ENCODE measurements at regions not wholly inside any gene's neighbourhood (a gene's known extent, or its start where the extent isn't known, plus 50 kb on each side); places are given as distances from the start of the nearest gene placed in this dataset.
"Not testable (repeated sequence)": the region's sequence is repeated elsewhere in the genome, so short reads cannot be mapped to it uniquely, and the experiment has no call there.

DNA sequence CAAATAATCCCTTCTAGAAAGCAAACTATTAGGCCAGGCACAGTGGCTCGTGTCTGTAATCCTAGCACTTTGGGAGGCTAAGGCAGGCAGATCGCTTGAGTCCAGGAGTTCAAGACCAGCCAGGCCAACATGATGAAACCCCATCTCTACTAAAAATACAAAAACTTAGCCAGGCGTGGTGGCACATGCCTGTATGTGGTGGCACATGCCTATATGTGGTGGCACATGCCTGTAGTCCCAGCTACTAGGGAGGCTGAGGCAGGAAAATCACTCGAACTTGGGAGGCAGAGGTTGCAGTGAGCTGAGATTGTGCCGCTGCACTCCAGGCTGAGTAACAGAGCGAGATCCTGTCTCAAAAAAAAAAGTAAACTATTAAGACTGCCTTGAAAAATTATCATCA lies 144.6 kb downstream of the CHD9NB start:
- DNase-seq; ATAC-seq (ENCODE audit: poor library complexity); intact Hi-C loops (cut with DNase I): not testable (repeated sequence)

- ATAC-seq (ENCODE audit: poor library complexity): no peak
- intact Hi-C loops (cut with DNase I): no loop called here
- DNase-seq: no peak
These were observed 146.4 kb downstream of the CHD9NB start for GRCh38 chr16:52906281-52906680.

GRCh38 chr16:52896478-52897164 lies 156.1 kb downstream of the CHD9NB start:
- intact Hi-C loops (cut with DNase I): no loop called here
- ATAC-seq (ENCODE audit: poor library complexity) (no peak), DNase-seq (no peak)

- no peak for ATAC-seq (ENCODE audit: poor library complexity)
- no peak for DNase-seq
- intact Hi-C loops (cut with DNase I): no loop called here
These were observed 178.7 kb downstream of the CHD9NB start for GRCh38 chr16:52874042-52874441.

DNA sequence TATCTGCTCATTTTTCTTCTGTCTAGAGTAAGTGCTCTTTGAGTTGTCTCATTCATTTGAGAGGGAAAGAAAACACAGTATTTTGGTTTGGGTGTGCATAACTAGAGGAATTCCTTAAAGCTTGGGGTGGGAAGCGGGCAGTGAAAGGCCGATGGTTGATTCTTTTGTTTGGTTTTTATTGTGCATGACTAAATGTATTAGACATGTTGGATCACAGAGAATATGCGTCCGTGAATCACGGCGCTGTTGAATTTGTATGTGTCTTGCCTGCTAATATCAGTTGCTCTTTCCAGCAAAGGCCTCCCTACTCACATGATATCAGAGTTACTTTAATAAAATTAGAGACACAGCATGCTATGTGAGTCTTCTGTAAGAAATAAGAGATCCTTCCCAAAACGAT lies 180.0 kb downstream of the CHD9NB start:
- no peak for DNase-seq
- intact Hi-C loops (cut with DNase I): no loop called here
- ATAC-seq (ENCODE audit: poor library complexity): no peak

GRCh38 chr16:52871481-52871880 lies 181.2 kb downstream of the CHD9NB start:
- DNase-seq: no peak
- intact Hi-C loops (cut with DNase I): no loop called here
- ATAC-seq (ENCODE audit: poor library complexity): no peak

- intact Hi-C loops (cut with DNase I): no loop called here
- no peak for ATAC-seq (ENCODE audit: poor library complexity)
These were observed 183.5 kb downstream of the CHD9NB start for GRCh38 chr16:52869243-52869642.

GRCh38 chr16:52863000-52863399 lies 189.7 kb downstream of the CHD9NB start:
- ATAC-seq (ENCODE audit: poor library complexity) (no peak), DNase-seq (no peak)
- intact Hi-C loops (cut with DNase I): no loop called here

More at GRCh38 chr16:52869243-52869642, 183.5 kb downstream of the CHD9NB start:
- no peak for DNase-seq

GRCh38 chr16:52861614-52862022 lies 191.1 kb downstream of the CHD9NB start:
- intact Hi-C loops (cut with DNase I): no loop called here
- ATAC-seq (ENCODE audit: poor library complexity): no peak
- DNase-seq: no peak

- ATAC-seq (ENCODE audit: poor library complexity) (no peak), DNase-seq (no peak)
- intact Hi-C loops (cut with DNase I): no loop called here
These were observed 197.2 kb downstream of the CHD9NB start for GRCh38 chr16:52855463-52855862.

DNA sequence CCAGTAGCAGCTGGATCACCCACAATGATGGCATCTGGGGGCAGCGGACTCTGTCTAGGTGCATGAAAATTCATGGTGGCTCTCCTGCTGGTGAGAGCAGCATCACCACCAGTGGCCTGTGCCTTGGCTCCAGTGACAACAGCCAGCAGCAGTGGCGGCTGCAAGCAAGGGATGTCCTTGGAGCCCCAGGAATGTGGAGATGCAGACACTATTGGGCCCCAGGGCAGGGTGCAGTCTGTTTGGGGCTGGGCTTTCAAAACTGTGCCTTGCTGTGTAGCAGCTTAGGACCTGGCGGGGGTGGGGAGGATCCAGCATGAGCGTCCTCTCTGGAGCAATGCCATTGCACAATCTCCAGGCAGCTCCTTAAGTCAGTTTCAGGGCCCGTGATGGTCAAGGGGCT lies 199.7 kb downstream of the CHD9NB start:
- DNase-seq (no peak), ATAC-seq (ENCODE audit: poor library complexity) (no peak)
- intact Hi-C loops (cut with DNase I): no loop called here

DNA sequence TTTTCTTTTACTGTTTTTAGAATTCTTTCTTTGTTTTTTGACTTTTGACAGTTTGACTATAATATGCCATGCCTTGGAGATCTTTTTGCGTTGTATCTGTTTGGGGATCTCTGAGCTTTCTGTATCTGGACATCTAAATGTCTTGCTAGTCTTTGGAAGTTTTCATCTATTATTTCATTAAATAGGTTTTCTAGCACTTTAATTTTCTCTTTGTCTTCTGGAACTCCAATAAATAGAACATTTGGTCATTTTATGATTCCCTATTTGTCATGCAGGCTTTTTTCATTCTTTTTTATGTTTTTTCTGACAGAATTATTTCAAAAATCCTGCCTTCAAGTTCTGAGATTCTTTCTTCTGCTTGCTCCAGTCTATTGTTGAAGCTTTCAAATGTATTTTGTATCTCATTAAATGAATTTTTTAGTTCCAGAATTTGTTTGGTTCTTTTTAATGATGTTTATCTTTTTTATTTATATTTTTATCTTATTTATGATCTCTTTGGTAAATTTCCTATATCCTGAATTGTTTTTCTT lies 201.4 kb downstream of the CHD9NB start:
- no peak for DNase-seq
- intact Hi-C loops (cut with DNase I): no loop called here
- no peak for ATAC-seq (ENCODE audit: poor library complexity)

- intact Hi-C loops (cut with DNase I): no loop called here
- ATAC-seq (ENCODE audit: poor library complexity) (no peak), DNase-seq (no peak)
These were observed 209.3 kb downstream of the CHD9NB start for GRCh38 chr16:52843381-52843780.

DNA sequence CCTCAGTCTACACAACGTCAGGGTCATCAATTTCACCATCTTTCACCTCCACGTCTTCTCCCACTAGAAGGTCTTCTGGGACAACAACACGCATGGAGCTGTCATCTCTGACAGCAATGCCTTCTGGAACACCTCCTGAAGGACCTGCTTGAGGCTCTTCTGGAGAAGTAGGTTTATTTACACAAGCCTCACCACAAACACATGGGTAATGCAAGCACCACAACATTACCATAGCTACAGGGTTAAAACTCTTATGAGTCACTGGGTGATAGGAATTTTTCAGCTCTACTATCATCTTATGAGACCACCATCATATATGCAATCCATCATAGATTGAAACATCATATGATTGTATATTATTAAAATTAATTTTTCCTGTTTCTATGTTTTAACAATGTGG lies 215.4 kb downstream of the CHD9NB start:
- intact Hi-C loops (cut with DNase I): no loop called here
- ATAC-seq (ENCODE audit: poor library complexity): no peak
- DNase-seq: no peak

DNA sequence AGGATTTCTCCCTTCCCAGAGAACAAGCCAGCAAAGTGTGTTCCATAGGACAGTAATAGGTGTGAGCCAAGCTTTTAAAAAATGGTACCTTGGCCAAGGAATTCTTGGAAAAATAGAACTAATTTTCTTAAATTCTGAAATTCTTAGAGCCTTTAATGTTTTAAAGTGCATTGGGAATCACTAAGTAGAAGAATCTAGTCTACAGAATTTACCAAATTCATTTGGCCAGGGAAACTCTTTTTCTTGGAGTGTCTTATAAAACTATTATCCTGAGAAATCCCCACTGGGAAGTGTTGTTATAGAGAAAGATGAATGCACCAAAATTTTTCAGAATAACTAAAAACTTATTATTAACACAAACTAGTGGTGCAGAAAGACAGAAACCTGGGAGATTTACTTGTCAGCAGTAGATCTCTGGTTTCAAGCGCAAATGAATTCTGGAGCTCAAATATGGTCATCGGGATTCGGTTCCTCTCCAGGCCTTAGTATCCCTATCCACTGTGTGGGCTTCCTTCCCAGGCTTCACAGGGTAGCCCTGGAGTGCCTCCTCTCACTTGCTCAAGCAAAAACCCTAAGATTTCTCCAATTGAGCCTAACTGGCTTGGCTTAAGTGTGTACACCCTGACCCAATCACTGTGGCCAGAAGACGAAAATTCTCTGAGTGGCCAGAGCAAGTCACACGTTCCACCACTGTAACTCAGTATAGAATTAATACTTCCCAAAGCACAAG lies 217.8 kb downstream of the CHD9NB start:
- no peak for DNase-seq
- ATAC-seq (ENCODE audit: poor library complexity): no peak
- intact Hi-C loops (cut with DNase I): no loop called here

GRCh38 chr16:52832771-52833170 lies 219.9 kb downstream of the CHD9NB start:
- intact Hi-C loops (cut with DNase I): no loop called here
- ATAC-seq (ENCODE audit: poor library complexity) (no peak), DNase-seq (no peak)

DNA sequence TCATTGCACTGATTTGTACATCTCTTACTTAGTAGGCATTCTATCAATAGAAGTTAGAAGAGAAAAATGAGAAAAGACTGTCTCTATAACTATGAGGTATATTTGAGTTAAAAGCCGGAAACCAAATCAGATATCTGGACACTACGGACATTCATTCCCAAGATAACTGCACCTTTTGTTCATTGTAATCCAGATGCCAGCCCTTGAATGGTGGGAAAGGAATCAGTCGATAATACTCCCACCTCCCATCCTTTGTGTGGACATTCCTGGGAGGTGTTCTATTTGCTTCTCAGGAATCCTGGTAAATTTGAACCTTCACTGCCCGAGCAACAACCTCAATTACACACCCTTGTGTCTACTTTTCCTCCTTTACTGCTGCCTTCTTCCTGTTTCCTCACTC lies 225.2 kb downstream of the CHD9NB start:
- ATAC-seq (ENCODE audit: poor library complexity) (no peak), DNase-seq (no peak)
- intact Hi-C loops (cut with DNase I): no loop called here

GRCh38 chr16:52825892-52826291 lies 226.8 kb downstream of the CHD9NB start:
- ATAC-seq (ENCODE audit: poor library complexity): no peak
- intact Hi-C loops (cut with DNase I): no loop called here
- DNase-seq: no peak

DNA sequence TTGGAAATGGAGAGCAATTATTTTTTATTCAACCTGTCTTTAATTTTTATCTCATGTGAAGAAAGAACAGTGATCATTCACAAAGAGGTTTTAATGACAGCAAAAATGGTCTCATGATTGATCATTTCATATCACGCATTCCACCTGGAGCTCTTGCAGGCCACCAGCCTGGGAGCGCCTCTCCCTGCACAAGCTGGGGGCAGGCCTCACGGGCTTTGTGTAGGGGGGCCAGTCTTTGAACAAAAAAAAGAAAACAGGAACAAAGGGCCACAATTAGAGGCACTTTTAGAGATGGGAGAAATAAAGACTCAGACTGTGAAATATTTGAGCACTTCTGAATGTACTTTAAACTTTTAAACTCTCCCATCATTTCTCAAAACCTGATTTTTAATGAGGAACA lies 232.9 kb downstream of the CHD9NB start:
- intact Hi-C loops (cut with DNase I): no loop called here
- DNase-seq (no peak), ATAC-seq (ENCODE audit: poor library complexity) (no peak)

DNA sequence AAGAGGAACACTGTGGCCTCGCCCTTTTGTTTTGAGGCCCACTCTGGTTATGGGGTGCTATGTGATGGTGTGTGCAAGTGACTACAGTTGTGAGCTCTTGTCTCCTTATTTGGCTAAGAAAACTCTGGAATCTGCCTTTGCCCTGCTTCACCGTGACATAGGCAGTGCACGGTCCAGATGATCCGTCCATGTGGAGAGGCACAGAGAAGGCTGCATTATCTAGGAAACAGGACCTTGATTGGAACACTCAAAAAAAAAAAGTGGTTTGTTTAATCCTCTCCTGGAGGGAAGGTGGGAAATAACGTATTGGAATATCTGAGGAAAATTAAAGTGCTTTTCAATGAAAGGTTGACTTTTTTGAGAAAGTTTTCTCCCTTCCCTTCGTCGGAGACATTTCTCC lies 233.3 kb downstream of the CHD9NB start:
- intact Hi-C loops (cut with DNase I): no loop called here
- ATAC-seq (ENCODE audit: poor library complexity) (no peak), DNase-seq (no peak)

All from Right ventricle myocardium superior (tissue), 1 donor.